ENCODE measurements at regions not wholly inside any gene's neighbourhood (a gene's known extent, or its start where the extent isn't known, plus 50 kb on each side); places are given as distances from the start of the nearest gene placed in this dataset.

DNA sequence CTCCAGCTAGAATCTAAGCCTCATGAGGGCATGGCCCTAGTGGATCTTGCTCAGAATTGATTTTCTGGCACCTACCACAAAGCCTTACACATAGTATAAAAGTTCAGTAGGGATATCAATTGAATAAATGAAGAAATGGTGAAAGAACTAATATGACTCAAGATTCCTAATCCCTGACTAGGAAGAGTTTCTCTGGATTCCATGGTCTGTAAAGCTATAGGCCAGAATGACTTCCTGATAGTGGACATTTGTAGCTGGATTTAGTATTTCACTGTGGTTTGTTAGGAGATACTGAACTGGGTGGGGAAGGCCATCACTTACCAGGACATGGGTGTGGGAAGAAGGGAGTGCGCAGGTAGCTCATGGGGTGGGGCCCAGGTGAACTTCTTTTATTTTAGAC, 168.9 kb downstream of the RAP2B start:
- no peak for ATAC-seq (ENCODE audit: low read depth)
- H3K9ac ChIP-seq (ENCODE audit: low read length): no peak overlapping the region
- no peak for DNase-seq
- H3K4me1 ChIP-seq (ENCODE audit: control insufficient read depth in 2 of 2, insufficient read depth in 2 of 2, low read length in 2 of 2): no peaks in the 10 kb centered on the region
- H3K4me2 ChIP-seq (replicated peaks; ENCODE audit: low read depth, low read length, poor library complexity, severe bottlenecking): no peak overlapping the region
- Mint-ChIP-seq H3K27ac (no peak overlapping the region), H3K9me3 (ENCODE audit: insufficient read depth) (no peaks in the 10 kb centered on the region), H3K27me3 (peaks cover 13% of the 10 kb centered on the region), H3K4me3 (no peak overlapping the region), H3K4me1 (no peaks in the 10 kb centered on the region)
- H3K27me3 ChIP-seq (replicated peaks in 1 of 4; ENCODE audit: control extremely low read depth in 1 of 4, control insufficient read depth in 3 of 4, insufficient read depth in 4 of 4, low read length in 3 of 4): no peaks in the 10 kb centered on the region
- TF ChIP-seq EZH2 (IDR thresholded peaks at IDR 0.05; ENCODE audit: borderline replicate concordance, insufficient read depth, low read depth, low read length, poor library complexity, severe bottlenecking): no peak
- TF ChIP-seq, protein P1, sequence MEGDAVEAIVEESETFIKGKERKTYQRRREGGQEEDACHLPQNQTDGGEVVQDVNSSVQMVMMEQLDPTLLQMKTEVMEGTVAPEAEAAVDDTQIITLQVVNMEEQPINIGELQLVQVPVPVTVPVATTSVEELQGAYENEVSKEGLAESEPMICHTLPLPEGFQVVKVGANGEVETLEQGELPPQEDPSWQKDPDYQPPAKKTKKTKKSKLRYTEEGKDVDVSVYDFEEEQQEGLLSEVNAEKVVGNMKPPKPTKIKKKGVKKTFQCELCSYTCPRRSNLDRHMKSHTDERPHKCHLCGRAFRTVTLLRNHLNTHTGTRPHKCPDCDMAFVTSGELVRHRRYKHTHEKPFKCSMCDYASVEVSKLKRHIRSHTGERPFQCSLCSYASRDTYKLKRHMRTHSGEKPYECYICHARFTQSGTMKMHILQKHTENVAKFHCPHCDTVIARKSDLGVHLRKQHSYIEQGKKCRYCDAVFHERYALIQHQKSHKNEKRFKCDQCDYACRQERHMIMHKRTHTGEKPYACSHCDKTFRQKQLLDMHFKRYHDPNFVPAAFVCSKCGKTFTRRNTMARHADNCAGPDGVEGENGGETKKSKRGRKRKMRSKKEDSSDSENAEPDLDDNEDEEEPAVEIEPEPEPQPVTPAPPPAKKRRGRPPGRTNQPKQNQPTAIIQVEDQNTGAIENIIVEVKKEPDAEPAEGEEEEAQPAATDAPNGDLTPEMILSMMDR (IDR thresholded peaks at IDR 0.05): no peak
- H2AFZ ChIP-seq (ENCODE audit: insufficient read depth, low read depth, low read length, poor library complexity, severe bottlenecking): no peak overlapping the region
- no peaks in the 10 kb centered on the region for H3K9me3 ChIP-seq (ENCODE audit: control extremely low read depth in 1 of 3, control insufficient read depth in 2 of 3, insufficient read depth in 1 of 3, low read length in 2 of 3)
- no peaks in the 10 kb centered on the region for H3K79me2 ChIP-seq (ENCODE audit: control insufficient read depth, insufficient read depth, low read length)
- no peaks in the 10 kb centered on the region for H3K36me3 ChIP-seq (replicated peaks in 1 of 2; ENCODE audit: control extremely low read depth in 1 of 2, control insufficient read depth in 1 of 2, extremely low read depth in 1 of 2, insufficient read depth in 2 of 2, low read length in 1 of 2)
- POLR2A ChIA-PET: no interaction called here
- H4K20me1 ChIP-seq (ENCODE audit: control insufficient read depth, insufficient read depth, low read length, poor library complexity, severe bottlenecking): no peaks in the 10 kb centered on the region
- CTCF ChIA-PET: no interaction called here
- H3K4me3 ChIP-seq (ENCODE audit: control extremely low read depth in 1 of 5, extremely low read depth in 1 of 5, insufficient read depth in 1 of 5, low read depth in 2 of 5, low read length in 4 of 5): no peak overlapping the region
- intact Hi-C loops (cut with micrococcal nuclease): no loop called here
- no CpG with 5 or more reads among the region's 1 CpG for WGBS (ENCODE audit: insufficient coverage)
- no peak overlapping the region for H3K27ac ChIP-seq (ENCODE audit: low read length in 2 of 2)

DNA sequence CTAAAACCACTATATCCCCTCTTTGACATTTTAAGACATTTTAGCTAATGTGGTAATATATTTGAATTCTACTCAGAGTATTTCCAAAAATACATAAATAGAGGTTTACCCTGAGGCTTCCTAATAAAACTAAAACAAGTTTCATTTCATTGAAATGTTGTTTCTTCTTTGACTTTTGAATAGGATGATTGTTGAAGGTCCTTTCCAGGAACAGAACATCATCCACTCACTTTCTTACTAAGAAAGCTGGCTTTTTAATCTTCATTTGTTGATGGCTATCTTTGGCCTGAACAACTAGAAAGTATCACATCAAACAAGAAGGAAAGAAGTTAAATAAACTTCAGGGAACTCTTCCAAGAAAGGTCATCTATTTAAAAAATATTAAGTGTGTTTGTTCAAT, 169.7 kb downstream of the RAP2B start:
- Histone ChIP-seq H3K4me3 (ENCODE audit: control extremely low read depth in 1 of 5, extremely low read depth in 1 of 5, insufficient read depth in 1 of 5, low read depth in 2 of 5, low read length in 4 of 5) (no peak overlapping the region), H3K36me3 (replicated peaks in 1 of 2; ENCODE audit: control extremely low read depth in 1 of 2, control insufficient read depth in 1 of 2, extremely low read depth in 1 of 2, insufficient read depth in 2 of 2, low read length in 1 of 2) (no peaks in the 10 kb centered on the region), H3K9ac (ENCODE audit: low read length) (no peak overlapping the region), H4K20me1 (ENCODE audit: control insufficient read depth, insufficient read depth, low read length, poor library complexity, severe bottlenecking) (no peaks in the 10 kb centered on the region), H3K27ac (ENCODE audit: low read length in 2 of 2) (no peak overlapping the region), H3K4me1 (ENCODE audit: control insufficient read depth in 2 of 2, insufficient read depth in 2 of 2, low read length in 2 of 2) (no peaks in the 10 kb centered on the region), H3K79me2 (ENCODE audit: control insufficient read depth, insufficient read depth, low read length) (no peaks in the 10 kb centered on the region), H2AFZ (ENCODE audit: insufficient read depth, low read depth, low read length, poor library complexity, severe bottlenecking) (no peak overlapping the region), H3K27me3 (replicated peaks in 1 of 4; ENCODE audit: control extremely low read depth in 1 of 4, control insufficient read depth in 3 of 4, insufficient read depth in 4 of 4, low read length in 3 of 4) (no peaks in the 10 kb centered on the region), H3K9me3 (ENCODE audit: control extremely low read depth in 1 of 3, control insufficient read depth in 2 of 3, insufficient read depth in 1 of 3, low read length in 2 of 3) (no peaks in the 10 kb centered on the region), H3K4me2 (replicated peaks; ENCODE audit: low read depth, low read length, poor library complexity, severe bottlenecking) (no peak overlapping the region)
- peaks cover 13% of the 10 kb centered on the region for H3K27me3 Mint-ChIP-seq
- ChIA-PET POLR2A (no interaction called here), CTCF (no interaction called here)
- intact Hi-C loops (cut with micrococcal nuclease): no loop called here
- no peak overlapping the region for H3K4me3 Mint-ChIP-seq
- H3K9me3 Mint-ChIP-seq (ENCODE audit: insufficient read depth): no peaks in the 10 kb centered on the region
- no peak for TF ChIP-seq EZH2 (IDR thresholded peaks at IDR 0.05; ENCODE audit: borderline replicate concordance, insufficient read depth, low read depth, low read length, poor library complexity, severe bottlenecking)
- TF ChIP-seq, protein P1 (IDR thresholded peaks at IDR 0.05): no peak
- no peaks in the 10 kb centered on the region for H3K4me1 Mint-ChIP-seq
- DNase-seq (no peak), ATAC-seq (ENCODE audit: low read depth) (no peak)
- no peak overlapping the region for H3K27ac Mint-ChIP-seq
